GM18507 (cell line): ENCODE measurements at regions not wholly inside any gene's neighbourhood (a gene's known extent, or its start where the extent isn't known, plus 50 kb on each side); places are given as distances from the start of the nearest gene placed in this dataset.
"Not testable (repeated sequence)": the region's sequence is repeated elsewhere in the genome, so short reads cannot be mapped to it uniquely, and the experiment has no call there.

ENCODE experiments used
- DNase-seq: peaks from one replicate; pipeline ENCODE4 v3.0.0; 2011; ENCODE audit warnings: low read depth; ENCODE audit not compliant: insufficient read length; ENCODE audit errors: extremely low spot score
- FAIRE-seq: peaks from 2 replicates; lab custom pipeline; 2011; peaks lifted over from hg19 to GRCh38; lab: Jason Lieb, UNC

DNA sequence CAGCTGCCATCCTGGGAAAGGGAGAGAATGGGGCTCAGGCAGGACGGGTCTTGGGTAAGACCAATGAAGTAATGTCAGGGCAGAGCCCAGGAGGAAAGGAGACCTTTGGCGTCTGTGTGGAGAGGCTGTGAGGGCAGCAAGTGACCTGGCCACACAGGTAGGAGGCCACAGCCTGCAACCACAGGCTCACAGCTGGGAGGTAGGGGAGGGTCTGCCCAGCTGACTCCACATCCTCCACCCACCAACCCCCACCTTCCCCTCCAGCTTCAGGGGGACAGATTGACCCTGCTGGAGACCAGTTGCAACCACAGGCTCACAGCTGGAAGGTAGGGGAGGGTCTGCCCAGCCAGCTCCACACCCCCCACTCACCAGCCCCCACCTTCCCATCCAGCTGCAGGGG, 262.2 kb upstream of the TCERG1L start:
- no peak for FAIRE-seq

DNA sequence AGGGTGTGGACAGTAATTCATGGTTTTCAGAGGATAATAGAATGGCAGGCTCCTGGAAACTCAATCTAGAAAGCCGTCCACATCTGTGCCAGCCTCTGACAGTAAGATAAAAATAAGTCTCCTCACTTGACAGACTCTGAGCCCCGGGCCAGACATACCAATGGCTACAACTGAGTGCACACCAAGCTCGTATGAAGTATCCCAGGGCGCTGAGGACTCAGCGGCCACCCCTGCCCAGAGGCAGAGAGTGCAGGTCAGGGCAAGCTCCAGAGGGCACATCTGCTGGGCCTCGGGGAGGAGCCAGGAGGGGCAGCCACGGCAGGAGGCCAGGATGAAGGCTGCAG, 262.8 kb upstream of the TCERG1L start:
- DNase-seq (no peak), FAIRE-seq (no peak)

More for the DNA sequence above, 262.2 kb upstream of the TCERG1L start:
- no peak for DNase-seq

DNA sequence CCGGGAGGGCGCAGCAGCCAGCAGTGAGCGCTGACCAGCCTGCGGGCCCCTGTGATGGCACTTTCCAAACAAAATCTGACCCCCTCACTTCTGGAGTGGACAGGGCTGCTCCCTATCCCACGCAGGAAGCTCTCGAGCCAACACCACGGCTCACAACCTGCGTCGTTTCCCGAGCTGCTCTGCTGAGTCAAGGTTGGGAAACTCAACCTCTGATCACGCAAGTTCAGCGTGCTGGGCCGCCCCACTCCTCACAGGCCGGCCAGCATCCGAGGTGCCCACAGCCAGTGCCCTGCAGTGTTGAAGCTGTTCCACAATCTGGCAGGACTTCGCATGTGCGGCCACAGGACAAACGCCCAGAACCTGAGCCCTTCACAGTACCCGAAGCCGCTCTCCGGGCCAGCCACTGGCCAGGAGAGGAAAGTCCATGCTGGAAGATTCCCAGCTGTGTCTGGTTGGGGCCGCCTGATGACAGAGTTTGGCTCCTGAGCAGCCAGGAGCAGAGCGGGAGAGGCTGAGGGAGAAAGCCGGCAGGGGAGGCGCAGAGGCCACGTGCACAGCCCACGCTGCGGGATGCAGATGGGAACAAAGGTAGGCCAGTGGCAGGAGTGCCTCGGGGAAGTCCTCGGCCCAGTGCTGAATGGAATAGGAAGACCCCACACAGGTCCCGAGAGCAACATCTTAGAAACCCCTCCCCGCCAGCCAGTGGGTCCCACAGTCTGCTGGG, 263.3 kb upstream of the TCERG1L start:
- no peak for DNase-seq
- FAIRE-seq, result no peak

DNA sequence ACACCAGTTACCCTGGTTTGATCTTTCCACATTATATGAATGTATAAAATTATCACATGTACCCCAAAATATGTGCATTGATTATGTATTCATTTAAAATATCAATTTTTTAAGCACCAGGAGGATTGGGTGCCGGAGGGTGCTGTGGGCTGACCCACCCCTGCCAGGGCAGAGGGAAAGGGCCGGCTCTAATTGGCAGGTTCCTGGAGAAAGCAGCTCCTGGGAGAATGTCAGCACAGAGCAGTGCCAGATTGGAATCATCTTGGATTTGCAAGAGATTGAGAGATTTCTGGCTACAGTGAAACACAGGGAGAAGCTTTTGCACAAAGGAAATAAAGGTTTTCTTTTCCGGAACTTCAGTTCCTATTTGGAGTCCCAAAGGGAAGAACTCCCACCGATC, 264.4 kb upstream of the TCERG1L start:
- FAIRE-seq, result no peak
- no peak for DNase-seq

DNA sequence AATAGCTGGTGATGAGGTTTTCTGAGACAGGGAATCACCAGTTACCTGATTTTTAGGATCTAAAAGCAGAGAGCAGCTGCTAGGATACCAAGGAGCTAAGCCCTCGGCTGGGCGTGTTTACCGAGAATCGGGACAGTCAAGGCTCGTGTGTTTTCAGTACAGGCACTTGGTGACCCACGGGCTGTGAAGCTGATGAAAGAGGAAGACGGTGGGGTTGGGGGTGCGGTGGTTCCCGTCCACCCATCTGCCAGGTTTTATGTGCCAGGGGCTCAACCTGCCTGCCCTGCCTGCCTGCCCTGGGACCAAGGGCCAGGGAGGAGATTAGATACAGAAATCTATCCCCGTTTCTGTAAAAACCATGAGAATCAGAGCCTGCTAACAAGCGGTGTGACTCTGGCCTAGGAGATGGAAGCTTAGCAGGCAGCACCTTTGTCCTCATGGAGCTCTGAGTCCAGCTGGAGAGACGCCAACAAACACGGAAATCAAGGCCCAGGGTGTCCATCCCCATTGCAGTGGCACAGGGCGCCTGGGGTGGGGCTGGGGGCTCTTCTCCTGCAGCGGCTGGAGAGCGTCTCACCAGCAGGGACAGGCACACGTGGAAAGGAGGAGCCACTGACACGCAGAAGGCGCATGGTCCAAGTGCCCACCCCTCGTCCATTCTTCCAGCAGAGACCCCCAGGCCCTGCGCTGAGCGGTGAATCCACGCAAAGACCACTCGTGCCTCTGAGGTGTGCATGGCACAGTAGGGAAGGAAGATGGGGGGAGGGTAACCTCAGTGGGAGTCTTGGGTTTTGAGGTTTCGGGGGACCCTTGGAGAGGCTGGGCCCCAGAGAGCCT, 265.0 kb upstream of the TCERG1L start:
- FAIRE-seq (no peak), DNase-seq (no peak)

DNA sequence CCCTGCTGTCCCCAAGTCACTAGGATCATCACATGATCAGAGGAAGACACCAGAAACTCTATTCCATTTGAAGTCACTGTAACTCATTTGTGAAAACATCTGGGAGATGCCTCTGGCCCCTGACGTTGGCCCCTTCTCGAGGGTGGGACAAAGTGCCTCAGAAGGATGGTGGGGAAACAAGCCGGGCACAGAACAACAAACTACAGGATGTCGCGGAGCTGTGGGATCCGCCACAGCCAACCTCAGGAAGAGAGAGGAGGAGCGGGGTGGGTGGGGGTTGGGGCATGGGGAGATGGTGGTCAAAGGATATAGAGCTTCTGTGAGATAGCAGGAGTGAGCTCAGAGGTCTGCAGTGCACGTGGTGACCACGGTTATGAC, 265.6 kb upstream of the TCERG1L start:
- FAIRE-seq, result no peak
- no peak for DNase-seq

DNA sequence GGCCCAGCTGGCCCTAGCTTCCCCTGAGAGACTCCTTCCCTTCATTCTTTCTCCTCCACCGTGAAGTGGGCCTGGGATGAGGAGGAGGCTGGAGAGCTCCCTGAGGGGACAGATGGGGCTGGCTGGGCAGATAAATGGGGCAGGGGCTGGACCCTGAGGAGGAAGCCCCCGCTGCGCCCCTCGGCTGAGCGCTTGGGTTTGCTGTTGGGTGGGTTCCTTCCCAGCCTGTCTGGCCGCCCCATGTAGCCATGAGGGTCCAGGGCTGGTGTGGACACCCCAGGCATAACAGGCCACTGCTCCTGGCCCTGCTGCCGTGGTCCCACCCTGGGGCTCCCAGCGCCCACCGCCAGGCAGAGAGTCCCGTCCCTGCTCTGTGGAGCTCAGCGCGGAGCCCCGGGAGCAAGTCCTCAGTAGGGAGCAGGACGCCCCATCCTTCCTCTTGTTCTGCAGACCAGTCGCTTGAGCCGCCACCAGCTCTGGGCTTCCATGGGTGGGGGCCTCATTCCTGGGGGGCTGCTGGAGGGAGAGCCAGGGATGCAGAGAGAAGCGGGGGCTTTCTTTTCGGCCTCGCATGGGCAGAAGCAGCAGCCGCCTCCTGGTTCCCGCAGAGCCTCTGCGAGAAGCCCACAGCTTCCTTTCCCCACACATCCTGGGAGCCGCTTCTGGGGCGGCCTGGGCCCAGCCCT, 266.4 kb upstream of the TCERG1L start:
- DNase-seq (no peak), FAIRE-seq (no peak)

DNA sequence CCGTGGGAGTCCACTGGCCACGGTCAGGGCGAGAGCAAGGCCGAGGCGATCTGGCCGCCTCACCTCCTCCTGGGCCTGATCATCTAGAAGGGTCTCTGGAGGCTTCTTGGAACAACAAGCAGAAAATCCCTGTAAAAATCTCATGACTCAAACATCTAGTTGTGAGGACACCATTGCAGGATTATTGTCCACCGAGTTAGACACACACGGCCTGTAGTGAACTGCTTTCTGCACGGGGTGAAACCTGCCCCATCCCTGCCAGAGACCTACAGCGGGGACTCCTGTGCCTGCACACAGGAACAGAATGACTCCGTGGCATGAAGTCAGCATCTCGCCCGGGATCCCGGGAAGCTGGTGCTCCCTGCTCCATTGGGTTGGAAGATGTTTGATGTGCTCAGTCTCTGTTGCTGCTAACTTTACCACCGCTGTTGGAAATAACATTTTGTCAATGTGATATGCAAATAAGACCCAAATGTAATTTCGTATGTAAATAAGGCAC, 267.0 kb upstream of the TCERG1L start:
- DNase-seq (no peak), FAIRE-seq (no peak)

DNA sequence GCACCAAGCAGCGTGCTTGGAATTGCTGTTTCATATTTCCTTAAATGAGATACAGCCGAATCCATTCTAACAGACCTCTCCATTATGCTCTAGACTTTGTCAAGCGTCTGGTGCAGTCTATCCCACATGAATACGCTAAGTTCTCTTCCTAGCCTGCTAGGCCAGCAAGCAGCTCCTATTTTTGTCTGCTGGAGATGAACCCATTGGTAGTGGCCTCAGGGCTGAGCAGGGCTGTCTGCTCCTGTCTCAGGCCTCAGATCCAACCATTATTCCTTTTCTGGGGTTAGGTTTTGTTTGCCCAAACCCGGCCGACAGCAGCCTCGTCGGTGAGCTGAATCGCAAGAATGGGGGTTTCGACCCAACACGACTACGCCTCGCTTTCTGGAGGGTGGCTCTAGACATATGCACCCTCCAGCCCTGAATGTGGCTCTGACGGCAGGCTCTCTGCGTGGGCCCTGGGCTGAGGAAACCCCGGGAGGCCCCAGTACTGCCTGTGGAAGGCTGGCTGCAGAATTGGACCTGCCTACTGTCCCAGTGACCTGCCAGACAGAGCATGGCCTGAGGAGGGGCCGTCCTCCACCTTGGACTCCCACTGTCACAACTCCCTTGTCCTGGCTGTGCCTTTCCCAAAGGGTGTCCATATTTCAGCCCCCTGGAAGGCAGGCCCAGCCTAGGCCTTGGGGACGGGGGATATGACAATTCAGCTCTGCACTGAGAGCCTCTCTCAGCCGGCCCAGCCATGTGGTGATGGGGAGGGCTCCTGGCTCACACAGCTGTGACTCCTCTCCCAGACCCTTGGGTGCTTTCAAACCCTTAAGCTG, 267.9 kb upstream of the TCERG1L start:
- DNase-seq (no peak), FAIRE-seq (no peak)

DNA sequence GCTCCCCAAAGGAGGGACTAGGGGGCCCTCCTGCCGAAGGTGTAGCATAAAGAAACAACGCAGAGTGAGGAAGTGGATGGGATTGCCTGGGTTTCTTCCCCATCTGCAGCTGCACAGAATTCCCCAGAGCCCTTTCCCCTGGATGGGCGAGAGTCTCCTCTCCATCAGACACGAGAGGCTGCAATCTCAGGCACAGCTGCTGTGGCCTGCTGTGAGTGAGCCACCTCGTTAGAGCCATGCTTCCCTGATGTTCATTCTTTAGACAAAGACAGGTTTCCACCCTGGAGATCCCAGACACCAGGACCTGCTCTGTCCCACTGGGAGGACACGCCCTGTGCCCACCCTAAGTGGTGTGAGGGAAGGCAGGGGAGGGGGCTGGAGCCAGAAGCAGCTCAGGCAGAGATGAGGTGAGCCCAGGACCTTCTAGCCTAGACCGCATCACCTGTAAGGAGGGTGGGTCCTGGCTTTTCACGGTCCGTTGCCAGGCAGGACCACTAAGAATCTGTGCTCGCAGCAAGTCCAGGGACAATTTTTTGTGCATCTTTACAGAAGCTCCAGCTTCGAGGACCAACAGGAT, 268.6 kb upstream of the TCERG1L start:
- FAIRE-seq (no peak), DNase-seq (no peak)

DNA sequence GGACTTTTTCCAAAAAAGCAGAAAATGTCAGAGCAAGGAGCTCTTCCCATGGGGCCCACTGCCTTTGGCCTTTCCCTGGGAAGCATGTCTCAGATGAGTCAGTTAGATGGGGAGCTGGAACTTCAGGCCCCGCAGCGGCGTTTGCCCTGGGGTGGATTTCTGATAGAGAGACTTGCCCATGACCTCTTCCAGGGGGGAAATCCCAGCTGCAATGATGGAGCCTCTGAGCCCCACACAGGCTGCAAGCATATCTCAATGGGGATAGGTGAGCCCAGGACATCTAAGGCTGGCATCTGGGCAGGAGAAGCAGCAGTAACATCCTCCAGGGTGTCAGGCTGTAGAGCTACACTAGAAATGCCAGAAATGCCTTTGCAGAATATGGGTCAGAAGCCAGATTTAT, 269.2 kb upstream of the TCERG1L start:
- FAIRE-seq (no peak), DNase-seq (no peak)

DNA sequence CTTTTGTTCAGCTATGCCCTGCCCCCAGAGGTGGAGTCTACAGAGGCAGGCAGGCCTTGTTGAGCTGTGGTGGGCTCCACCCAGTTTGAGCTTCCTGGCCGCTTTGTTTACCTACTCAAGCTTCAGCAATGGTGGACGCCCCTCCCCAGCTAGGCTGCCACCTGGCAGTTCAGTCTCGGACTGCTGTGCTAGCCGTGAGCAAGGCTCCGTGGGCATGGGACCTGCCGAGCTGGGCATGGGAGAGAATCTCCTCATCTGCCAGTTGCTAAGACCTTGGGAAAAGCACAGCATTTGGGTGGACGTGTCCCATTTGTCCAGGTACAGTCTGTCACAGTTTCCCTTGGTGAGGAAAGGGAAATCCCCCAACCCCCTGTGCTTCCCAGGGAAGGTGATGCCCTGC, 270.0 kb upstream of the TCERG1L start:
- FAIRE-seq, DNase-seq: not testable (repeated sequence)

DNA sequence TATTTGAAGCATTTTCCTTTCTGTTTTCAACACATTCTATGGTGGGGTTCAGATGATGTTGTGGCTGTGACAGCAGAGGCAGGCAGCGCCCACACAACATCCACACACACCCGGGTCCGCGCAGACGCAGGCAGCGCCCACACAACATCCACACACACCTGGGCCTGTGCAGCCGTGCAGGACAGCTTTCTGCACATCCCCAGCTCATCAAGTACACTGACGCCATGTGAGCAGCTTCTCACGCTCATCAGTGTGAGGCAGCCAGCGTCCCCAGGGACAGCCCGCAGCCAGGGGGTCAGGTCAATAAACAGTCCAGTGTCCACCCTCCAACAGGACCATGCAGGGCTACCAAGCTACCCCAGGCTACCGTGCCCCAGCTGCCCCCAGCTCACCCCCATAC, 272.8 kb upstream of the TCERG1L start:
- FAIRE-seq, result no peak
- no peak for DNase-seq

DNA sequence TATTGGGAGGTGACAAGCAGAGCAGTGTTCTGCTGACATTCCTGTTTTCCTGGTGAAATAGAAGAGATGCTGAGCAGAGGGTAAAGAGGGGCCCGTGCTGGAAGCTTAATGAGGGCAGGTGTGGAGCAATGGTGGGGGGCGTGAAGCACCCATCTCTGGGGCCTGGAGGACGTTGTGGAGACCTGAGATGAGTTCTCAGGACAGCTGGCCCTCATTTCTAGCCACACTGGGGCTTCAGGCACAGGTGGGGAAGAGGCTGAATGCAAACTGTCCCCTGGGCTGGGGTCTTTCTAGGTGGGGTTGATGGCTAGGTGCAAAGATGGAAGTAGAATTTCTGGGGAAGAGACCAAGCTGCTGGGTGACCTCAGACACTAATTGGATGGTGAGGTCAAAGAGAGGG, 274.2 kb upstream of the TCERG1L start:
- DNase-seq (no peak), FAIRE-seq (no peak)

DNA sequence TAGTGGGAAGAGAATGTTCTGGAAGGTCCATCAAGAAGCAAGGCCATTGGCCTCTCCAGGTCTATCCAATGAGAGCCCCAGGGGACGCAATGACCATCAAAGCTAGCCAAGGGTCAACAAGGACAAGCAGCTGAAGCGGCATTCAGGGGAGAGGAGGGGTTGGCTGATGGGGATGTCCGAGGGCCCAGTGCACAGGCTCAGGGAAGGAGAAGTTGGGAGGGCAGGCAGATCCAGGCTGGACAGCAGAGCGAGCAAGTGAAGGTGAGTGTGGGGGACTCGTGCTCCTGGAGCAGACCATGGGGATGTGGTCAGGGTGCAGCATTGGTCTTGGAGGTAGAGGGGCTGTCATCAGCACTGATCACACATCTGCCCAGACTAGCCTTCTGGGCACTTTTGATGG, 275.4 kb upstream of the TCERG1L start:
- FAIRE-seq (no peak), DNase-seq (no peak)

DNA sequence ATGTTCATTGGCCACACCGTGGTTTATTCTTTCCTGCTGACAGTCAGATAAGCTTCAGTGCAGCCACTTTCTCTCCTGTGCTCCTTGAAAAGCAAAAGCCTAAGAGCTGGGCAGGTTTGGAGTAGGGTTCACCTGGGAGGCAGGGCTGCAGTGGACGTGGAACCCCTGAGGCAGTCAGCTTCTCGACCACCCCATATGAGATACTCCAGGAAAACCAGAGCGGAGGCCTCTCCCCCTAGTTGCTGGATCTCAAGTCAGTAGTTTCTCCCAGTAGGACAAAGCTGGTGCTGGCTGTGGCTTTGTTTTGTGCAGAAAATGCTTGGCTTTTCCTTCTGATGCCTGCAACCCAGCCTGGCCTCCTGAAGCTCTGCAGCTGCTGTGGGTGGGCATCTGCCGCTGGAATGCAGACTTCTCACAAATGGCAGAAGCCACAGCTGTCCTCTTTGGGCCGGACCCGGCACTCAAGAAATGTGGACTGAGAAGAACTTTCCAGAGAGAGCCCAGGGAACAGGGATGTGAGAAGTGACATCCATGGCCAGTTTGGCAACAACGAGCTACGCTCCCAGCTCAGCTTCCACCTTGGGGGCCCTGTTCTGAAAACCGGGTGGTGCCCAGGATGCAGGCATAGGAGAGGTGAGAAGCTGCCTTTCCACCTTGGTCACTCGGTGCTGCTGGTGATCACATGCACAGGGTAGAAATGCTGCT, 276.6 kb upstream of the TCERG1L start:
- DNase-seq (no peak), FAIRE-seq (no peak)

DNA sequence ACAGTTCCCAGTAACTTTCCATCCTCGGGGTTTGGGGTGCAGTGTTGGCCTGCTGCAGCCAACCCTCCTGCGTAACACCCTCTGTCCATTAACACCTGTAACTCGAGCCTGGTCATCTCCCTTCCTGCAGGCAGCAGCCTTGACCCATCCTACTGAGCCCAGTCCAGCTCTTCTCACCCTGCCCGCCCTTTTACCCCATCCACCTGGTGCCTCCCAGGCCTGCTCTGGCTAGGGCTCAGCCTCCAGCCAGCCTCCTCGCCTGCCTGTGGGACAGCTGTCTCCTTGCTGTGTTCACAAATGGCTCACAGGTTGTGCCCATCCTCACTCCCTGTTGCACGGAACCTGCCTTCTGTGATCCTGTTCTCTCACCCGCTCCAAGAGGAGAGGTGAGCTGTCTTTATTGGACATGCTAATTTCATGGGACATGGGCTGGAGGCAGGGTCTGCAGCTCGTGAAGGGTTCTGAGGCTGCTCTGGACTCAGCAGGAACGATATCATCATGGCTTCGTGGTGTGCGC, 277.2 kb upstream of the TCERG1L start:
- DNase-seq, result no peak
- no peak for FAIRE-seq

DNA sequence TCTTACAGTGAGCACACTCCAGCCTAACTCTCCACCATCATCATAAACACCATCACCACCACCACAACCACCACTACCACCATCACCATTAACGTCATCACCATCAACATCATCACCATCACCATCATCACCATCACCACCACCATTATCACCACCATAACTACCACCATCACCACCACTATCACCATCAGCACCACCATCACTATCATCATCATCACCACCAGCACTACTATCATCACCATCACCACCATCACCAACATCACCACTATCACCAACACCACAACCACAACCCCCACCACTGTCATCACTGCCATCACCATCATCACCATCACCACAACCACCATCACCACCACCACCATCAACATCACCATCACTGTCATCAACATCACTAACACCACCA, 279.0 kb upstream of the TCERG1L start:
- FAIRE-seq (no peak), DNase-seq (no peak)

DNA sequence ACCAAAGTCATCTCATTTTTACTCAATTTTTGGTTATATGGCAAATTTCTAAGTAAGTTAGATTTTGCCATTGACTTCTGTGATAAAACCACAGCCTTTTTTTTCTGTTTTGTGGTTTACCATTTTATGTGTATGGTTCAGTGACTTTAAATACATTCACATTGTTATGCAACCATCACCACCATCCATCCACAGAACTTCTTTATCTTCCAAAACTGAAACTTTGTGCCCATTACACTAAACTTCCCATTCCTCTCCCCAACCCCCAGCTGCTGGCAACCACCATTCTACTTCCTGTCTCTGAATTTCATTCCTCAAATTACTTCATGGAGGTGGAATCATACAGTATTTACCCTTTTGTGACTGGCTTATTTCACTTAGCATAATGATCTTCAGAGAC, 280.4 kb upstream of the TCERG1L start:
- FAIRE-seq (no peak), DNase-seq (no peak)
